Right lobe of liver (tissue), 4 donors: ENCODE measurements at regions not wholly inside any gene's neighbourhood (a gene's known extent, or its start where the extent isn't known, plus 50 kb on each side); places are given as distances from the start of the nearest gene placed in this dataset.

Source experiments
- POLR2A ChIP-seq: fragments of 450-650 bp; IDR thresholded peaks from one replicate; pipeline ENCODE4 v1.6.1; 2017; ENCODE audit warnings: antibody characterized with exemption, mild to moderate bottlenecking
- TF ChIP-seq, protein P1 (sequence below), 4 donors: fragments of 200-600 bp in 3 of 4; fragments of 450-650 bp in 1 of 4; IDR thresholded peaks; one replicate each; pipeline versions ENCODE4 v1.5.1 to v1.8.0; 2016 to 2022; ENCODE audit warnings: antibody characterized with exemption in 4 of 4, mild to moderate bottlenecking in 2 of 4
- donor health status: DM: no; HTN: no; CAD: no.
- donor health status: DM: no; HTN: no; CAD: no.
- donor health status: DM: no; HTN: yes; CAD: no.

DNA sequence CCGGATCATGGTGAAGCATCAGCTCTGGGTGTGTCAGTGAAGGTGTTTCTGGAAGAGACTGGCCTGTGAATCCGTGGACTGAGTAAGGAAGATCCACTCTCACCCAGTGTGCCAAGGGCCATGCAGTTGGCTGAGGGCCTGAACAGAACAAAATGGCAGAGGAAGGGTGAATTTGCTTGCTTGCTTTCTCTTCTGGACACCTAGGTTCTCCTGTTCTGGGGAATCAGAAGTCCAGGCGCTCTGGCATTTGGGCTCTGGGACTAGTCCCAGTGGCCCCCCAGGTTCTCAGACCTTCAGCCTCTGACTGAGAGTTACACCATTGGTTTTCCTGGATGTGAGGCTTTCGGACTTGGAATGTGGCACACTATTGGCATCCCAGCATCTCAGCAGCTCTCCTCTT is 1170.8 kb downstream of the TBC1D22A start:
- TF ChIP-seq, protein P1, sequence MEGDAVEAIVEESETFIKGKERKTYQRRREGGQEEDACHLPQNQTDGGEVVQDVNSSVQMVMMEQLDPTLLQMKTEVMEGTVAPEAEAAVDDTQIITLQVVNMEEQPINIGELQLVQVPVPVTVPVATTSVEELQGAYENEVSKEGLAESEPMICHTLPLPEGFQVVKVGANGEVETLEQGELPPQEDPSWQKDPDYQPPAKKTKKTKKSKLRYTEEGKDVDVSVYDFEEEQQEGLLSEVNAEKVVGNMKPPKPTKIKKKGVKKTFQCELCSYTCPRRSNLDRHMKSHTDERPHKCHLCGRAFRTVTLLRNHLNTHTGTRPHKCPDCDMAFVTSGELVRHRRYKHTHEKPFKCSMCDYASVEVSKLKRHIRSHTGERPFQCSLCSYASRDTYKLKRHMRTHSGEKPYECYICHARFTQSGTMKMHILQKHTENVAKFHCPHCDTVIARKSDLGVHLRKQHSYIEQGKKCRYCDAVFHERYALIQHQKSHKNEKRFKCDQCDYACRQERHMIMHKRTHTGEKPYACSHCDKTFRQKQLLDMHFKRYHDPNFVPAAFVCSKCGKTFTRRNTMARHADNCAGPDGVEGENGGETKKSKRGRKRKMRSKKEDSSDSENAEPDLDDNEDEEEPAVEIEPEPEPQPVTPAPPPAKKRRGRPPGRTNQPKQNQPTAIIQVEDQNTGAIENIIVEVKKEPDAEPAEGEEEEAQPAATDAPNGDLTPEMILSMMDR (IDR thresholded peaks at IDR 0.05), result no peak
- no peak for TF ChIP-seq POLR2A
